ENCODE measurements at regions not wholly inside any gene's neighbourhood (a gene's known extent, or its start where the extent isn't known, plus 50 kb on each side); places are given as distances from the start of the nearest gene placed in this dataset.

DNA sequence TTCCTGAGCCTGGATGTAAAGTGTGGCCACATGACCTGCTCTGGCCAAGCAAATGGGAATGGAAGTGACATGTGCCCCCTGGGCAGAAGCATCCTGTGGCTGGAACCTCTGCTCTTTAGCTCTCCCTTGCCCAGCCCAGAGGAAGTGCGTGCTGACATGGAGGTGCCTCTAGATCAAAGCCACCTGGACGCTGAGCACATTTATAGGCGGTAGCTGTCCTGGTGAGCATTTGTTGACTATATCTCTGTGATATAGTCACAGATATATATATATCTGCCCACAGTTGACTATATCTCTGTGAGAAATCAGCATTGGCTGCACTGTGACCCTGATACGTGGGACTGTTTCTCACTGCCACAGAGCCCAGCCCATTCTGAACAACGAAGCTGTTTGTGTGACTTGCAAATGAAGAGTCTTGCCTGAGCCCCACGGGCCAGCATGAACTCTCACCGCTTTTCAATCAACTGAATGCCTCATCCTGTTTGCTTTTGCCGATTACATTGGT is 118.8 kb downstream of the C16orf95 start:
- H3K4me1 Mint-ChIP-seq, result no peaks in the 10 kb centered on the region
- peaks cover 13% of the 10 kb centered on the region for H3K27me3 Mint-ChIP-seq
- H3K9me3 Mint-ChIP-seq, result no peaks in the 10 kb centered on the region
- ChIA-PET CTCF (no interaction called here), POLR2A (no interaction called here)
- H3K27ac Mint-ChIP-seq, result no peak overlapping the region
- TF ChIP-seq, protein P1, sequence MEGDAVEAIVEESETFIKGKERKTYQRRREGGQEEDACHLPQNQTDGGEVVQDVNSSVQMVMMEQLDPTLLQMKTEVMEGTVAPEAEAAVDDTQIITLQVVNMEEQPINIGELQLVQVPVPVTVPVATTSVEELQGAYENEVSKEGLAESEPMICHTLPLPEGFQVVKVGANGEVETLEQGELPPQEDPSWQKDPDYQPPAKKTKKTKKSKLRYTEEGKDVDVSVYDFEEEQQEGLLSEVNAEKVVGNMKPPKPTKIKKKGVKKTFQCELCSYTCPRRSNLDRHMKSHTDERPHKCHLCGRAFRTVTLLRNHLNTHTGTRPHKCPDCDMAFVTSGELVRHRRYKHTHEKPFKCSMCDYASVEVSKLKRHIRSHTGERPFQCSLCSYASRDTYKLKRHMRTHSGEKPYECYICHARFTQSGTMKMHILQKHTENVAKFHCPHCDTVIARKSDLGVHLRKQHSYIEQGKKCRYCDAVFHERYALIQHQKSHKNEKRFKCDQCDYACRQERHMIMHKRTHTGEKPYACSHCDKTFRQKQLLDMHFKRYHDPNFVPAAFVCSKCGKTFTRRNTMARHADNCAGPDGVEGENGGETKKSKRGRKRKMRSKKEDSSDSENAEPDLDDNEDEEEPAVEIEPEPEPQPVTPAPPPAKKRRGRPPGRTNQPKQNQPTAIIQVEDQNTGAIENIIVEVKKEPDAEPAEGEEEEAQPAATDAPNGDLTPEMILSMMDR (IDR thresholded peaks at IDR 0.05), result no peak
- no peak for ATAC-seq (ENCODE audit: low read depth)
- H3K4me3 Mint-ChIP-seq, result no peak overlapping the region
- DNase-seq, result no peak
- intact Hi-C loops (cut with micrococcal nuclease), result no loop called here
- H3K36me3 Mint-ChIP-seq (ENCODE audit: low read depth), result no peaks in the 10 kb centered on the region

DNA sequence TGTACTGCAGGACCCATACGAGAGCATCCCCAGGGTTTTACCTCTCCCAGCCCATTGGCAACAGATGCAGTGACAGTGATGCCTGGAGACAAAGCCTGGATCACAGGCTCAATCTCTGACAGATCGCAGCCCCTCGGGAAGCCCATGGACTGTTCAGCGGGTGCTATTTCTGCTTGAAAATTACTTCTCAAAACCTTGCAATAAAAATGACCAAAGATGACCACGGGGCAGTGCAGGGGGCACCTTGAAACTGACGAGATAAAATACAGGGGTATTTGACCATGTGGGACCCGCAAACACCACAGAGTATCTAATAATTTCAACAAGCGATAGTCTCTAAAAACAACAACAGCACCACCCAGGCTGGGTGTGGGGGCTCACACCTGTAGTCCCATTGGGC is 118.3 kb downstream of the C16orf95 start:
- Mint-ChIP-seq H3K27me3 (peaks cover 13% of the 10 kb centered on the region), H3K4me1 (no peaks in the 10 kb centered on the region), H3K36me3 (ENCODE audit: low read depth) (no peaks in the 10 kb centered on the region), H3K4me3 (no peak overlapping the region), H3K27ac (no peak overlapping the region), H3K9me3 (no peaks in the 10 kb centered on the region)
- intact Hi-C loops (cut with micrococcal nuclease), result no loop called here
- TF ChIP-seq, protein P1 (IDR thresholded peaks at IDR 0.05), result no peak
- ATAC-seq (ENCODE audit: low read depth), result no peak
- ChIA-PET POLR2A (no interaction called here), CTCF (no interaction called here)
- DNase-seq, result no peak

DNA sequence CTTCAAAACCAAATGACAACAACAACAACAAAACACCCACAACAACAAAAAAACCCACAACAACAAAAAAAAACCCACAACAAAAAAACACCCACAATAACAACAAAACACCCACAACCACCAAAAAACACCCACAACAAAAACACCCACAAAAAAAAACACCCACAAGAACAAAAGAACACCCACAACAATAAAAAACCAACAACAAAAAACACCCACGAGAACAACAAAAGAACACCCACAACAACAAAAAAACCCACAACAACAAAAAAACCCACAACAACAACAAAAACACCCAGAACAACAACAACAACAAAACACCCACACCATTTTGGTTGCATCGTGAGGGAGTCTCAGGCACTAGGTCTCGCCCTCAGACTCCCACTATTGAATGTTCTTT is 117.8 kb downstream of the C16orf95 start:
- H3K36me3 Mint-ChIP-seq (ENCODE audit: low read depth), result no peaks in the 10 kb centered on the region
- ChIA-PET CTCF (no interaction called here), POLR2A (no interaction called here)
- peaks cover 13% of the 10 kb centered on the region for H3K27me3 Mint-ChIP-seq
- DNase-seq (no peak), ATAC-seq (ENCODE audit: low read depth) (no peak)
- H3K9me3 Mint-ChIP-seq, result no peaks in the 10 kb centered on the region
- TF ChIP-seq, protein P1 (IDR thresholded peaks at IDR 0.05), result no peak
- H3K4me3 Mint-ChIP-seq, result no peak overlapping the region
- no peaks in the 10 kb centered on the region for H3K4me1 Mint-ChIP-seq
- intact Hi-C loops (cut with micrococcal nuclease), result no loop called here
- no peak overlapping the region for H3K27ac Mint-ChIP-seq

DNA sequence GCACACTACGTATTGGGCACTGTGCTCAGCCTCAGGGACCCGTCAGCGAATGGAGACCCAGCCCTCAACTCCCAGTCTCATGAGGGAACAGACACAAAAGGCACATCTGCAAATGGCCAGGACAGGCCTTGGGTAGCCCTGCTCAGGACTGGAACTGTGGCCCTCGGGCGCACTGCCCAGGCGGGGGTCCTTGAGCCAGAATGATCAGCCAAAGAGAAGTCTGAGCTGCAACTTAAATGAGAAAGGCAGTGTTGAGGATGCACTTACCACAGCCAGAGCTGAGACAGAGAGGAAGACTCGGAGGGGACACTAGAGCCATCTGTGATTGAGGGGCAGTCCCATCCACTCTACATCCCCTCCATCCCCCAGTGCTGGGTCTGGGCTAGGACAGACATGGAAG is 117.3 kb downstream of the C16orf95 start:
- H3K27me3 Mint-ChIP-seq, result peaks cover 13% of the 10 kb centered on the region

DNA sequence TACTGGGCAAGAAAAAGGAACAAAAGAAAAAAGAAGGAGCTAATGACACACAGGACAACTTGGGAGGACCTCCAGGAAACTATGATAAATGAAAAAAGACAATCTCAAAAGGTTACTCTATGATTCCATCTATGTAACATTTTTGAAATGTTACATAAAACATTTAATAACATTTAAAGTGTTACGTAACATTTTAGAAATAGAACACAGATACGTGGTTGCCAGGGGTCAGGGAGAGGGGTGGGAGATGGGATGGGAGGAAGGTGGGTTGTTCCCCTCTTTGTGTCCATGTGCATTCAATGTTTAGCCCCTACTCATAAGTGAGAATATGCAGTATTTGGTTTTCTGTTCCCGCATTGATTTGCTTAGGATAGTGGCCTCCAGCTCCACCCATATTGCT is 116.6 kb downstream of the C16orf95 start:
- no peak overlapping the region for H3K27ac Mint-ChIP-seq
- TF ChIP-seq, protein P1 (IDR thresholded peaks at IDR 0.05), result no peak
- H3K4me1 Mint-ChIP-seq, result no peaks in the 10 kb centered on the region
- H3K36me3 Mint-ChIP-seq (ENCODE audit: low read depth), result no peaks in the 10 kb centered on the region
- ATAC-seq (ENCODE audit: low read depth) (no peak), DNase-seq (no peak)
- POLR2A ChIA-PET, result no interaction called here
- H3K27me3 Mint-ChIP-seq, result peaks cover 13% of the 10 kb centered on the region
- CTCF ChIA-PET, result no interaction called here
- H3K4me3 Mint-ChIP-seq, result no peak overlapping the region
- intact Hi-C loops (cut with micrococcal nuclease), result no loop called here
- no peaks in the 10 kb centered on the region for H3K9me3 Mint-ChIP-seq

More for the DNA sequence above, 117.3 kb downstream of the C16orf95 start:
- H3K9me3 Mint-ChIP-seq, result no peaks in the 10 kb centered on the region
- H3K27ac Mint-ChIP-seq, result no peak overlapping the region
- H3K4me3 Mint-ChIP-seq, result no peak overlapping the region
- H3K36me3 Mint-ChIP-seq (ENCODE audit: low read depth), result no peaks in the 10 kb centered on the region
- TF ChIP-seq, protein P1 (IDR thresholded peaks at IDR 0.05), result no peak
- ChIA-PET CTCF (no interaction called here), POLR2A (no interaction called here)
- no peaks in the 10 kb centered on the region for H3K4me1 Mint-ChIP-seq
- intact Hi-C loops (cut with micrococcal nuclease), result no loop called here
- DNase-seq (no peak), ATAC-seq (ENCODE audit: low read depth) (no peak)

Data from activated B cell treated with CpG ODN at 0.5 μM for 24 hours (primary cell).